IPS DF 19.7 (cell line): ENCODE measurements at regions not wholly inside any gene's neighbourhood (a gene's known extent, or its start where the extent isn't known, plus 50 kb on each side); places are given as distances from the start of the nearest gene placed in this dataset.

Experiments used
- DNase-seq: peaks from one replicate; pipeline ENCODE4 v3.0.0-alpha.2; 2013; ENCODE audit warnings: low read depth, low spot score

- DNase-seq: no peak
These were observed 175.4 kb downstream of the IBTK start for GRCh38 chr6:82072121-82072521.

GRCh38 chr6:82068721-82069120, 178.8 kb downstream of the IBTK start:
- DNase-seq: no peak

GRCh38 chr6:82066991-82067411, 180.5 kb downstream of the IBTK start:
- no peak for DNase-seq

- DNase-seq: no peak
These were observed 181.3 kb downstream of the IBTK start for GRCh38 chr6:82066196-82066595.

GRCh38 chr6:82063574-82063973, 184.0 kb downstream of the IBTK start:
- no peak for DNase-seq

- DNase-seq: no peak
These were observed 185.3 kb downstream of the IBTK start for GRCh38 chr6:82062219-82062618.

GRCh38 chr6:82057846-82058554, 189.5 kb downstream of the IBTK start:
- DNase-seq: no peak

- DNase-seq: no peak
These were observed 191.0 kb downstream of the IBTK start for GRCh38 chr6:82056567-82056966.

- no peak for DNase-seq
These were observed 201.4 kb downstream of the IBTK start for GRCh38 chr6:82045965-82046756.

- peak; percentile 35 for DNase-seq
These were observed 206.9 kb downstream of the IBTK start for GRCh38 chr6:82040405-82041221.

- no peak for DNase-seq
These were observed 208.9 kb downstream of the IBTK start for GRCh38 chr6:82038631-82039030.

GRCh38 chr6:82035526-82035925, 212.0 kb downstream of the IBTK start:
- DNase-seq: no peak

GRCh38 chr6:82033631-82034211, 213.8 kb downstream of the IBTK start:
- no peak for DNase-seq

GRCh38 chr6:82032444-82032843, 215.1 kb downstream of the IBTK start:
- no peak for DNase-seq

GRCh38 chr6:82030761-82031503, 216.6 kb downstream of the IBTK start:
- no peak for DNase-seq

GRCh38 chr6:82030301-82030700, 217.2 kb downstream of the IBTK start:
- DNase-seq: no peak

GRCh38 chr6:82025271-82025670, 222.3 kb downstream of the IBTK start:
- no peak for DNase-seq

- DNase-seq: peak; percentile 7
These were observed 224.9 kb downstream of the IBTK start for GRCh38 chr6:82022614-82023129.

- no peak for DNase-seq
These were observed 229.8 kb downstream of the IBTK start for GRCh38 chr6:82017773-82018172.

- peak; percentile 54 for DNase-seq
These were observed 230.3 kb downstream of the IBTK start for GRCh38 chr6:82017288-82017687.

- no peak for DNase-seq
These were observed 232.0 kb downstream of the IBTK start for GRCh38 chr6:82015526-82015925.
